AG09319 (cell line): ENCODE measurements at regions not wholly inside any gene's neighbourhood (a gene's known extent, or its start where the extent isn't known, plus 50 kb on each side); places are given as distances from the start of the nearest gene placed in this dataset.

ENCODE experiments used
- DNase-seq: peaks from one replicate; pipeline ENCODE4 v3.0.0-alpha.2; 2010; ENCODE audit warnings: low read depth; ENCODE audit errors: extremely low read depth
- CTCF ChIP-seq: IDR thresholded peaks from 2 replicates; pipeline ENCODE4 v1.5.1; 2011; ENCODE audit warnings: low read depth, mild to moderate bottlenecking, inconsistent platforms, low read length, moderate library complexity

- no peak for DNase-seq
- TF ChIP-seq CTCF: no peak
Measured at GRCh38 chr2:47270421-47270820, 94.1 kb upstream of the CALM2 start.

- no peak for TF ChIP-seq CTCF
- DNase-seq: peak; percentile 95
Measured at GRCh38 chr2:47269316-47270232, 93.3 kb upstream of the CALM2 start.

- no peak for DNase-seq
- no peak for TF ChIP-seq CTCF
Measured at GRCh38 chr2:47267711-47268086, 91.4 kb upstream of the CALM2 start.

- DNase-seq: no peak
- TF ChIP-seq CTCF: no peak
Measured at GRCh38 chr2:47266939-47267710, 90.8 kb upstream of the CALM2 start.

GRCh38 chr2:47265751-47266231, 89.5 kb upstream of the CALM2 start:
- no peak for TF ChIP-seq CTCF
- no peak for DNase-seq

DNA sequence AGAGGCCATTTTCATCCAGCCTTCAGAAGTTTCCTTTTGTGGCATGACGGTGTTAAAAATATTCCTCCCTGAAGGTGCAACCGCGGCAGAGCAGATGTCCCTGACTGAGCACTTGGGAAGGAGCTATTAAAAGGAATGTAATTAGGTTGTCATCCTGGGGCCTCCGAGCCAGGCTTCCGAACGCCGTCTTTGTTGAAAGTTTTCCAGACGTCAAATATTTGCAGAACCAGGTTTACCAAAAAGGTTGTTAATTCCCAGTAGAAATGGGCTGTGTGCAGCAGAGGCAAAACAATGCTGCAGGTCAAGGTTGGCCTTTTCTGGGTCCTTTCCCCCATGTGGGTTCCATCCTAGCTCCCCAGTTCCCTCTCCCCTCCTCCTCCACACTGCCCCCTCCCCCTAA, 88.8 kb upstream of the CALM2 start:
- no peak for TF ChIP-seq CTCF
- no peak for DNase-seq

- TF ChIP-seq CTCF: no peak
- no peak for DNase-seq
Measured at GRCh38 chr2:47264686-47265085, 88.4 kb upstream of the CALM2 start.
